Sciatic nerve (tissue), 2 donors: ENCODE measurements at regions not wholly inside any gene's neighbourhood (a gene's known extent, or its start where the extent isn't known, plus 50 kb on each side); places are given as distances from the start of the nearest gene placed in this dataset.
A peak's percentile ranks its signal among the peaks of the same experiment; 100 is the strongest.
"Not testable (repeated sequence)": the region's sequence is repeated elsewhere in the genome, so short reads cannot be mapped to it uniquely, and the experiment has no call there.

Source experiments
- ATAC-seq: fragments of 200-7000 bp; cut with Tn5 transposase; one replicate; pipeline ENCODE4 v1.9.1; 2020; ENCODE audit warnings: mild to moderate bottlenecking, moderate library complexity
- DNase-seq: peaks from one replicate; pipeline ENCODE4 v3.0.0-alpha.2; 2020; ENCODE audit warnings: low spot score
- intact Hi-C: fragments of 100-400 bp; cut with DNase I; formaldehyde crosslinking; loops from one replicate; pipeline ENCODE4 v1.14.2; 2022
- donor health status: DM: no; HTN: no; CAD: no.
- donor health status: DM: no; HTN: no; CAD: no.

DNA sequence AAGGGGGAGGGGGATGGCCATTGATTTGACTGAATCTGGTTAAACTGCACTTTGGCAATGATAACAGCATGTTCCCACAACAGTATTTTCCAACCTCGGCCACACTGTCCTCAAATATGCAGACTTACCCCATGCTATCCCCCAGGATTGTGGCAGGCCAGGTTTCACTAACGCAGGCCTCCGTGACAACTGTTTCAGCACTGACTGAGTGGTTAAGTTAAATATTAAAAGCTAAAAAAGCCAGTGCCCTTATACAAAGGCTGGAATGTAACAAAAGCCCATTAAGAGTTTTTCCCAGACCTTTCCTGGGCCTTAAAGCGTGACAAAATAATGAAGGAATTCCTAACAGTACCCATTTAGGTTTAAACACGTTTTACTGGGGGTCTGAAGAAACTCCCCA is 202.9 kb downstream of the USP25 start:
- intact Hi-C loops, result no loop called here
- no peak for ATAC-seq
- no peak for DNase-seq

DNA sequence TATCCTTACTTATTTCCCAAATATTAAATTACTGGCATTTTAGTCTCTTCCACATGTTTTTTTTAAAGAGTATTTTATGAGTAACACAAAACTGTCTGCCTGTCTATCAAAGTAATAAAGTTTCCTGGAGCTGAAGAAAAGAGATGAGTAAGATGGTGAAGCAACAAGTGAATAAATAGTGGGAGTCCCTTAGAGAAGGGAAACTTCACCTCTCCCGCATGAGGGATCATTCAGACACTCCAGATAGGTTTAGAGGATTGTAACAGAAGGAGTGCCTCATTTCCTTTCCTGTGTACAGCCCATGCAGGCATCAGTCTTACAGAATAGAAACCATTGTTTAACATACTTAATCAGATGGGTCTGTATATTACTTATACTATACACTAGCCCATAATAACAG is 205.7 kb downstream of the USP25 start:
- intact Hi-C loops, result no loop called here
- DNase-seq (no peak), ATAC-seq (no peak)

DNA sequence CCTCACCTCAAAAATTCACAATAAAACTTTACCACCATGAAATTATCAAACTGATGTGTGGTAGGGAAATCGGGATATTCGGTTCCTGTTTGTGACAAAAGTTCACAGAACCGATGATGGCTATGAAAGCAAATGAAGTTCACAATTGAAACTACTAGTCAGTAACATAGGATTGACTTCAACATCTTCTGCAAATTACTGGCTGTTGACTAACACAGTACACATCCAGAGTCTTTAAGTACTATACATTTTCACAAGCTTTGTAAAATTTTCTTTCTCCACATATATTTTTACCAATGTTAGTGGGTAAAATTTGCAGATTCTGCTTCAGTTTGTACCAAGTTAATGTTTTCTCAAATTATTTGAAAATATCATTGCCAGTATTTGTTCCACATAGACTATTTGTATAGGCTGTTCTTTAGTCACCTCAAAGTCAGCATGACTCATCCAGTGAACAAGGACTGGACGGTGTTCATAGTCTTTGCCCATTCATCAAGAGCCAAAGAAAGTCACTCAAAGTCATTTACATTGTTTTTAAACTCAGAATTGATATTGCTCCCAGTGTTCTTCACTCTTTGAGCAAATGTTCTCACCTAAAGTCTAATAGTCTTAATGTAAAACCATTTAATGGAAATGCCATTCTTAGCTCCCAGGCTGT is 213.4 kb downstream of the USP25 start:
- DNase-seq (no peak), ATAC-seq (no peak)
- intact Hi-C loops, result no loop called here

DNA sequence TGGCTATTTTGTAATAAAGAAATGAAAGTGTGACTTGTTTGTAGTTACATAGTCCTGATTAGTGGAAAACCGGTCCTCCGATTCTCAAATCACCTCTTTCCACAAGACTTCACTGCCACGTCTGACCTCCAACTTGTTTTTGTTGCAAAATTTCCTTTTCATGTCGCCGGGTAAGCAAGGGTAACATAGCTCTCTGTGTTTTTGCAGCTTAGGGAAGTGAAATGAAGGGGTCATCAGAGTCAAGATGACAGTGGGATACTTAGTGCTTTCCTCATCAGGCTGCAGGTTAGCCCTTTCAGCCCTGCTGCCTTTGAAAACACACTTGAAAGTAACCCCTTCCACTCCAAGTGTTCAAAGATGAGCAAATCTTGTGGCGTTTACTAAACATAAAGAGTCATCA is 217.9 kb downstream of the USP25 start:
- ATAC-seq, result peak; percentile 39
- intact Hi-C loops, result no loop called here
- no peak for DNase-seq

DNA sequence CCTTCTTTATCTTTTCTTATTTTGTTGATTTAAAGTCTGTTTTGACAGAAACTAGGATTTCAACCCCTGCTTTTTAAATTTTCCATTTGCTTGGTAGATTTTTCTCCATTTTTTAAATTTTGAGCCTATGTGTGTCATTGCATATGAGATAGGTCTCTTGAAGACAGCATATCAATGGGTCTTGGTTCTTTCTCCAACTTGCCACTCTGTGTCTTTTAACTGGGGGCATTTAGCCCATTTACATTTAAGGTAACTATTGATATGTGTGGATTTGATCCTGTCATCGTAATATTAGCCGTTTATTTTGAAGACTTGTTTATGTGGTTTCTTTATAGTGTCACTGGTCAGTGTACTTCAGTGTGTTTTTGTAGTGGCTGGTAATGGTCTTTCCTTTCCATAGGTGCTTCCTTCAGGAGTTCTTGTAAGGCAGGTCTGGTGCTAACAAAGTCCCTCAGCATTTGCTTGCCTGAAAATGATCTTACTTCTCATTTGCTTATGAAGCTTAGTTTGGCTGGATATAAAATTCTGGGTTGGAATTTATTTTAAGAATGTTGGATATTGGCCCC is 223.9 kb downstream of the USP25 start:
- ATAC-seq (no peak), DNase-seq (no peak)
- intact Hi-C loops, result no loop called here

DNA sequence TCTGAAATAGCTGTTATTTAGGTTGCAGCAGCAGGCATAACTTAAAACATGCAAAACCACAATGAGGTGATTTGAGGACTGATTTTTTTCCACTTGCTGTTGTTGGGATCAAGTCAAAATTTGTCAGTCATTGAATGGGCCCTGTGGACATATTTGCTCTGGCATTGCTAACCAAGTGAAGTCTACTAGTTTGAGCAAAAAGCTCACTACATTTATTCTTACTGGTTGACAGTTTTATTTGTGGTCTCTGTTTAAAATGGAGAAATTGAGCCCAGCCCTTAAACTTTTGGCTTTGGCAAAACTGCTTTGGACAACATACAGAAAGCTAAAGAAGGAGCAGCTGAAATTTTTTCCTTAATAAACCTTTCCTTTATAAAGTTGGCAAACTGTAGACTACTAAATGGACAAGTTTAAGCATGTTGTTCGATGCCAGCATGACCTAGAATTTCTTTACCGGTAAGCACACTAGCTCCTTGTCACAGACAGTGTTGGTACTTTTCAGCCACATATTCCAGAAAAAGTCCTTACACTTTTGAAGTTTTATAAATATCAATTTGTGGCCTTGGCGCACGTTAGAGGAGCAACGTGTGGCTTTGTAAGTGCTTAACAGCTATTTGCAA is 234.6 kb downstream of the USP25 start:
- intact Hi-C loops, result no loop called here
- ATAC-seq, result no peak
- DNase-seq, result no peak

DNA sequence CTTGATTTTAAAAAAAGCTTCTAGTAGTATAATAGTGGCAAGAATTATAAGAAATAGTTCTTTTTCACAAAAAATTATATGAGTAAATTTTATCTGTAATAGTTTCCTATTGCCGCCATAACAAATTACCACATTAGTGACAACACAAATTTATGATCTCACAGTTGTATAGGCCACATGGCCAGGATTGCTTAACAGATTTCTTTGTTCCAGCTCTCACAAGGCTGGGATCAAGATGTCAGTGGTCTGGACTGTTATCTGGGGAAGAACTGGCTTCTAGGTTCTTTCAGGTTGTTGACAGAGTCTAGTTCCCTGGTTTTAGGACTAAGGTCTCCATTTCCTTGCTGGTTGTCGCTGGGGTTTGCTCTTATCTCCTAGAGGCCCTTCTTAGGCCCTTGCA is 236.4 kb downstream of the USP25 start:
- DNase-seq (no peak), ATAC-seq (peak; percentile 65)
- intact Hi-C loops, result no loop called here

DNA sequence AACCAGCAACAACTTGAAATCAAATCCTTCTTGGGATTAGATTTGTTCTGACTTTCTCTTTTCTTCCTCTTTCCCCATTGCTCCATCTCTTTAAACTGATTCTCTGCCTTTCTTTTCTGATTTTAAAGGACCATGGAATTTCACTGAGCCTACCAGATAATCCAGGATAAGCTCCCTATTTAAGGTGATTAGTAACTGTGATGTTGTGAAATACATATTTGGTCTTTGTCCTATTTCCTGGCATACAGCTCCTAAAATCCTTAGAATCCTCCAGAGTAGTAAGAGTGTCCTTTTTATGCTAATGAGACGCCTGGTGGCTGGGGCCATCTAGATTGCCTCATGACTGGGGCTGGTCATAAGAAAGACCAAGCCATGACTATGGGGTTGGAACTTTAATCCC is 236.9 kb downstream of the USP25 start:
- ATAC-seq, result no peak
- intact Hi-C loops, result no loop called here
- no peak for DNase-seq

DNA sequence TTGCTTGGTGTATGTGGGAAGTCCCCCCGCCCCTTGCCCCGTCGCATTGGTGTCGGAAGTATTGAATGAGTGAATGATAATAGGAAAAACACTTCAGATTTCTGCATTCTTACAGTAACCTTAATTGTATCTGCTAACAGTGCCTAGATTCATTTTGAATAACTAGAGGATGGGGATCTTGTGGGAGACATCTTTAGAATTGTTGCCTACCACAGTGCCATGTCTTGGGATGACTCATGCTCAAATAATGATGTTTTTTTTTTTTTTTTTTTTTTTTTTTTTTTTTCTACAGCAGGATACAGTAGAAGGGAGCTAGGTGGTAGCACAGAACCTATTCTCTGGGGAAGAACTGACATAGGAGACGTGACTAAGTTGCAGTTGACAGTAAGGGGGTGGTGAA is 237.9 kb downstream of the USP25 start:
- ATAC-seq, result no peak
- DNase-seq, result no peak
- intact Hi-C loops, result no loop called here

DNA sequence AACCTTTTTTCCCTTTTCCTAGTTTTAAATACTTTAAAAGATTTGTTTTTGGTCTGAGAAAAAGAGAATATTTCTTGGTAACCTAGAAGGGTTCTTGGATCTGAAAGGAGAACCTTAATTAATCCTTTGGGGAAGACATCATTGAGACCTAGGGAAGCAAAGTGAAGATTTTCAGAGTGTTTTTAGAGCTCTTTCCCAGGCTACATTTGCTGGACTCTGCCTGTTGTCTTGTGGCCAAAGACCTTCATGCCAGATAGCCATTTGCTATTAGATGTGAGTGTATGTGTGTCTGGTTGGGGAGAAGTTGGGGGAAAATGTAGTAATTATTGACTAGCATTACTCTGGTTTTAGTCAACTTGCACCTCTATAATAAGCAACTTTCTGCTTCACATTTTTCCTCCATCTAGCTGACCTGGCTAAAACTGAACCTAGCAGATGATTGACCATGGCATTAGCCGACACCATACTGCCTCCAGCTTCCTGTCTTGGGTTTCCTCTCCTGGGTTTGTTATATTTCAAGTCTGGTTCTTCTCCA is 239.1 kb downstream of the USP25 start:
- DNase-seq (no peak), ATAC-seq (no peak)
- intact Hi-C loops, result no loop called here

DNA sequence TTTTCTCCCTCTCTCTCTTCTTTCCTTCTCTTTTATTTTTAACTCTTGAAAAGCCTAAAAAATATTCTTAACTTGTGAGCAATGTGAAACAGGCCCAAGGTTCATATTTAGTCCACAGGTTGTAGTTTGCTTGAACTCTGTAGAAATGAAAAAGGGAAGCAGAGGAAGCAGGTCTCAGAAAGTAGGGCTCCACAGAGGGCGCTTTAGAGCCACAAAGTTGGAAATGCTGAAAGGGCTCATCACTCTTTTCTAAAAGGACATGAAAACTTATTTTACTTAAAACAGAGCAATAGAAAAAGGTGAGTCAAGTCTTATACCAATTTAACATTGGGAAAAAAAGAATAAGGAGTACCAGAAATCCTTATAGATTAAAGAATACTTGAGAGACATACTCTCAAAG is 247.0 kb downstream of the USP25 start:
- ATAC-seq (no peak), DNase-seq (no peak)
- intact Hi-C loops, result no loop called here

DNA sequence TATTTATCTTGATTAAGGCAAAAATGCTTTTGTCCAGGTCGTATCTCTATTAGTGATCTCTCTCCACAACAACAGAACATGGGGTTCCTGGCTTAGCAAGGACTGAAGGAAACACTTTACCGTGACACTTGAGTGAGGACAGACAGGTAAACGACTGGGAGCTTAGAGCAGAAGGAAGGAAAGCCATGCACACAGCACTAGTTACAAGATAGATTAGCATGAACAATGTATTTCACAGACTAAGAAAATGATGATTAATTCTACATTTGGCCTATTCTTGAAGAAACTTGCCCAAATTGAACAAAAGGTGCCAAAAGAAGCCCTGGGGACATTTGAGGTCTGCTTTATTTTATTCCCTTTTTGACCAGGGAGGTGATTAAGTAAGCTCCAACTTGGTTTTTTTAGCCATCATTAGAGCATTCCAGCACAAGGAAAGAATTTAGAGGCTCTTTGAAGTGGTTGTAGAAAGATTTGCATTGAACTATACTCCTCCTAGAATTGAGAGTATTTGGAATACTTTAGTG is 248.5 kb downstream of the USP25 start:
- peak; percentile 61 for ATAC-seq
- DNase-seq, result no peak
- intact Hi-C loops, result no loop called here

DNA sequence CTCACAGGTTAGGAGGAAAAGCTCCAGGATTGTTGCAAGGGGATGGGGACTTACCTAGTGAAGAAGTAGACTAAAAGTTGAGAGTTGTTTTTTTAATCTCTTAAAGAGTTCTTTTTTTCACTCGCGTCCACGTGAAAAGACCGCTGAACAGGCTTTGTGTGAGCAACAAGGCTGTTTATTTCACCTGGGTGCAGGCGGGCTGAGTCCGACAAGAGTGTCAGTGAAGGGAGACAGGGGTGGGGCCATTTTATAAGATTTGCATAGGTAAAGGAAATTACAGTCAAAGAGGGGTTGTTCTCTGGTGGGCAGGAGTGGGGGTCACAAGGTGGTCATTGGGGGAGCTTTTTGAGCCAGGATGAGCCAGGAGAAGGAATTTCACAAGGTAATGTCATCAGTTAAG is 249.7 kb downstream of the USP25 start:
- DNase-seq, intact Hi-C loops, ATAC-seq: not testable (repeated sequence)

DNA sequence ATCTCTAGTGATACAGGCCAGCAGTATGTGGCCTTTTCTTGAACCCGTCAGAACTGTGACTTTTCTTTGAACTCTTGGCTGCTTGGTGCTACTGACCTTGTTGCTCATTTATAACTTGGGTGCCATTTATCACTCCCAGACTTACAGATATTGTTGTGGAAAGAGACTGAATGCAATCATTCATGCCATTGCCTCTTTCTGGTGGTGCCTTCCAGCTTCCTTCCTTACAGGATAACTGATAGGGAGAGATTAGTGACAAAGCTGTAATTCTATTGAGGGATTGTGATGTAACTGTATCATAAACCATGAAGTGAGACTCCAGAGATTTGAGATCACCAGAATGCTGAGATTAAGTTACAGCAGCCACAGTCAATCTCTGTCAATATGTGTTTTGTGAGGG is 256.5 kb downstream of the USP25 start:
- intact Hi-C loops, result no loop called here
- DNase-seq (no peak), ATAC-seq (peak; percentile 61)

DNA sequence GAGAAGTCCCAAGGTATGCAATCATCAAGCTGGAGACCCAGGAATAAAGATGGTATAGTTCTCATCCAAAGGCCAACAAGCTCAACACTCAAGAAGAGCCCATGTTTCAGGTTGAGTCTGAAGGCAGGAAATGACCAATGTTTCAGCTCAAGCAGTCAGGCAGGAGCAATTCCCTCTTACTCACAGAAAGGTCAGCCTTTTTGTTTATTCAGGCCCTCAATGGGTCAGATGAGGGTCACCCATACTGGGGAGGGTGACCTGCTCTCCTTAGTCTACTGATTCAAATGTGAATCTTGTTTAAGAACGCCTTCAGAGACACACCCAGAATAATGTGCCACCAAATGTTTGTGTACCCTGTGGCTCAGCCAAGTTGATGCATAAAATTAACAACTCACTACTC is 262.4 kb downstream of the USP25 start:
- no peak for ATAC-seq
- DNase-seq, result no peak
- intact Hi-C loops, result no loop called here

DNA sequence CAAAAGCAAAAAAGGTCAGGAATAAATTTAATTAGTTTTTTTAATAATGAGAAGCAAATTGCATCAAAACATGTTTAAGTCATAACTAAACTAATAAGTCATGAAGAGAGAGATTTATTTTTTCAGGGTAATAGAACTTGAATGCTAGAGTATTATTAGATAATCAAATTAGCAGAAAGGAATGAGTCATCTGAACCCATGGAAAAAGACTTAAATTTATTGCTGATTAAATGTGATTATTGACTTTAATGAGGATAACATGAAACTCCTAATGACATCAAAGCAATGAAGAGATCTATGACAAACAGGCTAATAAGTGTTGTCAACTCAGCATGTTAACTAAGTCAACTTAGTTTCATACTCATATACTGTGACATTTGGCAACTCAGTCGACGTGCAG is 264.2 kb downstream of the USP25 start:
- ATAC-seq, result no peak
- no peak for DNase-seq
- intact Hi-C loops, result no loop called here

DNA sequence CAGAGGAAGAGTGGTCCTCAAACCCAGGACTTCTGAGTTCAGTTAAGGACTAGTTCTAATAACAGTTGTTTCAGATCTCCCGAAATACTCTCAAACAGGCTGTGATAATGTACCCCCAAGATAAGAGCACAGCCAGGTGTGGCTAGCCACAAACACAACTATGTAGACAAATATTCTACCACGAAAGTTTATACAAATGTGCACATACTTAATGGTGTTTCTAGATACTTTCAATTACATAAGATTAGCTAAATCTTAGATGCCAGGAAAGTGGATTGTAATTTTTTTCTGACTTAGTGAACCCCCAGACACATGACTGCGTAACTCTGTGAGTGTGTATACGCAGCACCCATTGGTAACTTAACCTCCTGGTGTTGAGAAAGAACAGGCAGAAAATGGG is 270.0 kb downstream of the USP25 start:
- ATAC-seq (no peak), DNase-seq (no peak)
- intact Hi-C loops, result no loop called here

DNA sequence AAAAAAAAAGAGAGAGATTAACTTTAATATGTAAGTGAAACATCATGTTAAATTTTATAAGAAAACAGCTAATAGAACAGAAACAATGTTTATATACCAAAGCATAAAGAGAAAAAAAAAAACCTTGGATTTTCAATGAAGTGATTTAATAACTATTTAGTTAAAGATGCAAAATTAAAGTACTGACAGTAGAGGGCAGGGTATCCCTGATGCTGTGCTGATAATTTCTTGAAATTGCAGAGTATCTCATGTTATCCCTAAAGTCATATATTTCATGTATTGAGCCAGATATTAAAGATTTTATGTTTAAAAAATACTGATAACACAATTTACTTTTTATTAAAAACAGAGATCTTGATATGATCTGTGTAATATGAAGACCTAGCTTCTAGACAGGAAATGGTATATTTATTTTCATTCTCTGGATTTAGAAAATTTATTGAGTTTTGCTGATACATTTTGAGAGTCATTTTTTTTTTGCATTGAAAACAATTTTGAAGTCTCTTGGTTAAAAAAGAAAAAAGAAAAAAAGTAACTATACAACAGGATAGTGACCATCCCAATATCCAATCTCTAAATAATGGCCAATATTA is 273.2 kb downstream of the USP25 start:
- DNase-seq, result no peak
- ATAC-seq, result peak; percentile 72
- intact Hi-C loops, result no loop called here

DNA sequence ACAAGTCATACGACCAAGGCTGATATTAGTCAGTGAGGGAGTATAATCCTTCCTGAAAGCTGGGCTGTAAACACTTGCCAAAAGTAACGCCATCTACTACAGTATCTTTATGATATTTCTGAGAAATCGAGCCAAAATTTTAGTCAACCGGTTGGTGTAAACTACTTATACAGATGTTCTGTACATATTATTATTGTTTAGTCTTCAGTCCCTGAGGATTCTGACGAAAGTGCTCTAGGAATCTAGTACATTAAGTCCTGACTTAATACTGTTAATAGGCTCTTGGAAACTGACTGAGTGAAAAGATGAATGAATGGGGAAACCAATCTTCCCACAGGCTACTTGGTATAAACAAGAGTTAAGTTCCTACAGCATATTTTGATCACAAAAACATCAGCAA is 274.3 kb downstream of the USP25 start:
- no peak for DNase-seq
- intact Hi-C loops, result no loop called here

DNA sequence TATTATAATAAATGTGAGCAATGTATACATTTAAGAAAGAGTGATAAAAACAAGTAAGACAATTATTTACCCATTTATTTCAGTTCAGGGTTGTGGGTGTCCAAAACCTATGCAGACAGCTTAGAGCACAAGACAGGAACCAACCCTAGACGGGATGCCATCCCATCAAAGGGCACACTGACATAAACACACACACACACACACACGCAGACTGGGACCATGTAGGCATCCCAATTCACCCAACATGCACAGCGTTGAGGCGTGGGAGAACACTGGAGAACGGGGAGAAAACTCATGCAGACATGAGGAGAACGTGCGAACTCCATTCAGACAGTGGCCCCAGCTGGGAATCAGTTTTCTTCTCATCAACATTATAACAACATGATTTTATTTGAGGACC is 274.7 kb downstream of the USP25 start:
- intact Hi-C loops, result no loop called here
- no peak for DNase-seq
- no peak for ATAC-seq

More for the DNA sequence above, 274.3 kb downstream of the USP25 start:
- ATAC-seq, result no peak
